ENCODE measurements at regions not wholly inside any gene's neighbourhood (a gene's known extent, or its start where the extent isn't known, plus 50 kb on each side); places are given as distances from the start of the nearest gene placed in this dataset.

GRCh38 chr16:59048876-59049275 is 314.8 kb upstream of the GOT2 start:
- TF ChIP-seq POLR2AphosphoS5 (IDR thresholded peaks at IDR 0.05) (no peak), EP300 (IDR thresholded peaks at IDR 0.05) (no peak), CTCF (IDR thresholded peaks at IDR 0.05) (no peak), POLR2A (IDR thresholded peaks at IDR 0.05) (no peak)
